Brain pericyte (primary cell): ENCODE measurements at regions not wholly inside any gene's neighbourhood (a gene's known extent, or its start where the extent isn't known, plus 50 kb on each side); places are given as distances from the start of the nearest gene placed in this dataset.
"Not testable (repeated sequence)": the region's sequence is repeated elsewhere in the genome, so short reads cannot be mapped to it uniquely, and the experiment has no call there.

Experiments
- DNase-seq: peaks from one replicate; pipeline ENCODE4 v3.0.0-alpha.2; 2012; ENCODE audit warnings: low read depth, low spot score

GRCh38 chr5:100379254-100379858 is 155.8 kb upstream of the FAM174A start:
- not testable (repeated sequence) for DNase-seq

- DNase-seq = not testable (repeated sequence)
Measured at GRCh38 chr5:100364757-100365478, 170.3 kb upstream of the FAM174A start.

- DNase-seq = not testable (repeated sequence)
Measured at GRCh38 chr5:100364343-100364742, 170.8 kb upstream of the FAM174A start.

GRCh38 chr5:100359998-100360397 is 175.2 kb upstream of the FAM174A start:
- DNase-seq = not testable (repeated sequence)

GRCh38 chr5:100346269-100346668 is 188.9 kb upstream of the FAM174A start:
- DNase-seq = not testable (repeated sequence)

- not testable (repeated sequence) for DNase-seq
Measured at GRCh38 chr5:100341485-100341884, 193.7 kb upstream of the FAM174A start.

GRCh38 chr5:100322483-100322882 is 212.7 kb upstream of the FAM174A start:
- no peak for DNase-seq

GRCh38 chr5:100319885-100320284 is 215.3 kb upstream of the FAM174A start:
- no peak for DNase-seq

GRCh38 chr5:100313657-100314056 is 221.5 kb upstream of the FAM174A start:
- no peak for DNase-seq

- DNase-seq = no peak
Measured at GRCh38 chr5:100311806-100312205, 223.4 kb upstream of the FAM174A start.

- DNase-seq = no peak
Measured at GRCh38 chr5:100306000-100306399, 229.2 kb upstream of the FAM174A start.

GRCh38 chr5:100303216-100303615 is 232.0 kb upstream of the FAM174A start:
- DNase-seq = no peak

- no peak for DNase-seq
Measured at GRCh38 chr5:100299261-100299660, 235.9 kb upstream of the FAM174A start.

- no peak for DNase-seq
Measured at GRCh38 chr5:100276071-100276470, 259.1 kb upstream of the FAM174A start.

- DNase-seq = no peak
Measured at GRCh38 chr5:100275631-100276030, 259.5 kb upstream of the FAM174A start.

GRCh38 chr5:100273846-100274580 is 261.2 kb upstream of the FAM174A start:
- no peak for DNase-seq

- DNase-seq = no peak
Measured at GRCh38 chr5:100270023-100270771, 265.0 kb upstream of the FAM174A start.

- DNase-seq = no peak
Measured at GRCh38 chr5:100260968-100261367, 274.2 kb upstream of the FAM174A start.

- DNase-seq = no peak
Measured at GRCh38 chr5:100252944-100253343, 282.2 kb upstream of the FAM174A start.

- no peak for DNase-seq
Measured at GRCh38 chr5:100252037-100252436, 283.1 kb upstream of the FAM174A start.

GRCh38 chr5:100249884-100250269 is 285.3 kb upstream of the FAM174A start:
- DNase-seq = no peak
